ENCODE measurements at regions not wholly inside any gene's neighbourhood (a gene's known extent, or its start where the extent isn't known, plus 50 kb on each side); places are given as distances from the start of the nearest gene placed in this dataset.
"Not testable (repeated sequence)": the region's sequence is repeated elsewhere in the genome, so short reads cannot be mapped to it uniquely, and the experiment has no call there.

GRCh38 chr11:38130514-38130913, 1532.5 kb upstream of the RAG2 start (continued):
- no peak for TF ChIP-seq CDX4 (CRISPR knock-in tag; IDR thresholded peaks at IDR 0.05; ENCODE audit: borderline replicate concordance)
- no peak for TF ChIP-seq ZNF423 (CRISPR knock-in tag; IDR thresholded peaks at IDR 0.05)
- TF ChIP-seq TEAD4 (CRISPR knock-in tag; IDR thresholded peaks at IDR 0.05) = no peak
- no peak for TF ChIP-seq NFYB (CRISPR knock-in tag; conservative IDR thresholded peaks at IDR 0.05; ENCODE audit: low read depth)
- TF ChIP-seq ZNF317 (CRISPR knock-in tag; IDR thresholded peaks at IDR 0.05; ENCODE audit: borderline replicate concordance, low read depth) = no peak

- no peaks in the 10 kb centered on the region for H3K4me1 Mint-ChIP-seq
- H3K27me3 Mint-ChIP-seq (ENCODE audit: low read depth) = no peaks in the 10 kb centered on the region; the same call in 1 of the 2 replicates
- H3K27ac Mint-ChIP-seq = no peak overlapping the region
- DNase-seq (ENCODE audit: low spot score) (no peak), ATAC-seq (no peak)
- ChIA-PET POLR2A (no interaction called here), CTCF (no interaction called here)
- peaks cover 50% of the 10 kb centered on the region for H3K36me3 Mint-ChIP-seq
- TF ChIP-seq ZNF281 (CRISPR knock-in tag; IDR thresholded peaks at IDR 0.05) = no peak
- H3K4me3 Mint-ChIP-seq = no peak overlapping the region
- peaks cover 66% of the 10 kb centered on the region for H3K9me3 Mint-ChIP-seq
Measured at GRCh38 chr11:38123673-38124072, 1525.6 kb upstream of the RAG2 start.

DNA sequence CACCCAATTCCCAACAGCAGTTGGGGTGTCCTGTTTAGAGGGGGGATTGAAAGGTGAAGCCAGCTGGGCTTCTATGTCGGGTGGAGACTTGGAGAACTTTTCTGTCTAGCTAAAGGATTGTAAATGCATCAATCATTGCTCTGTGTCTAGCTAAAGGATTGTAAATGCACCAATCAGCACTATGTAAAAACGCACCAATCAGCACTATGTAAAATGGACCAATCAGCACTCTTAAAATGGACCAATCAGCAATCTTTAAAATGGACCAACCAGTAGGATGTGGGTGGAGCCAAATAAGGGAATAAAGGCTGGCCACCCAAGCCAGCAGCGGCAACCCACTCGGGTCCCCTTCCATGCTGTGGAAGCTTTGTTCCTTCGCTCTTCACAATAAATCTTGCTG, 1518.6 kb upstream of the RAG2 start:
- H3K4me1 Mint-ChIP-seq; H3K4me3 Mint-ChIP-seq; DNase-seq (ENCODE audit: low spot score); ATAC-seq; POLR2A ChIA-PET; CTCF ChIA-PET; H3K27ac Mint-ChIP-seq: not testable (repeated sequence)
- Mint-ChIP-seq H3K9me3 (peaks cover 77% of the 10 kb centered on the region), H3K27me3 (ENCODE audit: low read depth) (peaks cover 43% of the 10 kb centered on the region), H3K36me3 (peaks cover 63% of the 10 kb centered on the region)

- Mint-ChIP-seq H3K9me3 (peaks cover 76% of the 10 kb centered on the region), H3K27me3 (ENCODE audit: low read depth) (peaks cover 52% of the 10 kb centered on the region), H3K36me3 (peaks cover 68% of the 10 kb centered on the region)
- H3K4me3 Mint-ChIP-seq; CTCF ChIA-PET; H3K27ac Mint-ChIP-seq; H3K4me1 Mint-ChIP-seq; ATAC-seq; POLR2A ChIA-PET; DNase-seq (ENCODE audit: low spot score): not testable (repeated sequence)
Measured at GRCh38 chr11:38115381-38115780, 1517.3 kb upstream of the RAG2 start.

GRCh38 chr11:38100836-38101462, 1502.9 kb upstream of the RAG2 start:
- Mint-ChIP-seq H3K4me1 (no peaks in the 10 kb centered on the region), H3K4me3 (no peak overlapping the region), H3K27me3 (ENCODE audit: low read depth) (peaks cover 9% of the 10 kb centered on the region), H3K9me3 (peaks cover 79% of the 10 kb centered on the region), H3K27ac (no peak overlapping the region), H3K36me3 (peaks cover 53% of the 10 kb centered on the region)
- TF ChIP-seq GRHL2 (CRISPR knock-in tag; IDR thresholded peaks at IDR 0.05; ENCODE audit: insufficient replicate concordance, severe bottlenecking) (no peak), EMX1 (CRISPR knock-in tag; IDR thresholded peaks at IDR 0.05) (no peak)
- ATAC-seq = no peak
- no peak for DNase-seq (ENCODE audit: low spot score)
- POLR2A ChIA-PET = no interaction called here
- CTCF ChIA-PET = no interaction called here

- no peak overlapping the region for H3K4me3 Mint-ChIP-seq
- H3K4me1 Mint-ChIP-seq = no peaks in the 10 kb centered on the region
- TF ChIP-seq ZBTB21 (CRISPR knock-in tag; IDR thresholded peaks at IDR 0.05; ENCODE audit: borderline replicate concordance) (no peak), CREB1 (CRISPR knock-in tag; IDR thresholded peaks at IDR 0.05) (no peak), TP53 (CRISPR knock-in tag; IDR thresholded peaks at IDR 0.05) (no peak), PREB (CRISPR knock-in tag; IDR thresholded peaks at IDR 0.05; ENCODE audit: borderline replicate concordance) (no peak)
- TF ChIP-seq, protein P1, sequence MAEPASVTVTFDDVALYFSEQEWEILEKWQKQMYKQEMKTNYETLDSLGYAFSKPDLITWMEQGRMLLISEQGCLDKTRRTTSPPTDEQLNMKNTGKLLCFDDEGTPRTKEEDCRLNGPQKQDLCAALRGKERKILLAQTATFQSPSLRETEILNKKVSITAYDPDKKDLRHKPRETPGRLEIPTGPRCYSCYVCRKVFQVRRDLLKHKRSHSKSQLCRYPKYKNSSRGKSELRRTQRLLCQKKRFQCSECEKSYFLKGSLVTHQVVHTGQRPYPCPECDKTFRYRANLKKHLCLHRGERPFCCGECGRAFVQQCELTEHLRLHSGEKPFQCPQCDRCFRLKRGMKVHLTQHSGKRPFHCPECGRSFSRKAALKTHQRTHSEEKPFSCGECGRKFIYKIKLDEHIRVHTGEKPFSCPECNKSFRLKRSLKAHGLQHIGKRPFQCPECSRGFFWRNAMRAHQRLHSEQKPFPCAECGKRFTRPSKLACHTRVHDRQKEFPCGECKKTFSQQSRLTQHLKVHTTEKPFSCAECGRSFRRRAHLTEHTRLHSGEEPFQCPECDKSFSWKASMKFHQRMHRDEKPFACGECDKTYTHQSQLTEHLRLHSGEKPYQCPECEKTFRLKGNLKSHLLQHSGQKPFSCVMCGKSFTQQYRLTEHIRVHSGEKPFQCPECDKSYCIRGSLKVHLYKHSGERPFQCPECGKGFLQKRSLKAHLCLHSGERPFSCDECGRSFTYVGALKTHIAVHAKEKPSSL (CRISPR knock-in tag; conservative IDR thresholded peaks at IDR 0.05) = no peak
Measured at GRCh38 chr11:38095268-38095667, 1497.2 kb upstream of the RAG2 start.

More at GRCh38 chr11:38095268-38095667, 1497.2 kb upstream of the RAG2 start:
- Mint-ChIP-seq H3K27ac (no peak overlapping the region), H3K27me3 (ENCODE audit: low read depth) (peaks cover 6% of the 10 kb centered on the region), H3K36me3 (peaks cover 50% of the 10 kb centered on the region), H3K9me3 (peaks cover 63% of the 10 kb centered on the region)
- no peak for DNase-seq (ENCODE audit: low spot score)
- CTCF ChIA-PET = no interaction called here
- no peak for ATAC-seq
- POLR2A ChIA-PET = no interaction called here

Data from WTC11 (cell line).